ENCODE measurements at regions not wholly inside any gene's neighbourhood (a gene's known extent, or its start where the extent isn't known, plus 50 kb on each side); places are given as distances from the start of the nearest gene placed in this dataset.
A peak's percentile ranks its signal among the peaks of the same experiment; 100 is the strongest.
"Not testable (repeated sequence)": the region's sequence is repeated elsewhere in the genome, so short reads cannot be mapped to it uniquely, and the experiment has no call there.

- DNase-seq (ENCODE audit: low read depth): not testable (repeated sequence)
These were observed 71.0 kb downstream of the DAPL1 start for GRCh38 chr2:158866082-158866481.

DNA sequence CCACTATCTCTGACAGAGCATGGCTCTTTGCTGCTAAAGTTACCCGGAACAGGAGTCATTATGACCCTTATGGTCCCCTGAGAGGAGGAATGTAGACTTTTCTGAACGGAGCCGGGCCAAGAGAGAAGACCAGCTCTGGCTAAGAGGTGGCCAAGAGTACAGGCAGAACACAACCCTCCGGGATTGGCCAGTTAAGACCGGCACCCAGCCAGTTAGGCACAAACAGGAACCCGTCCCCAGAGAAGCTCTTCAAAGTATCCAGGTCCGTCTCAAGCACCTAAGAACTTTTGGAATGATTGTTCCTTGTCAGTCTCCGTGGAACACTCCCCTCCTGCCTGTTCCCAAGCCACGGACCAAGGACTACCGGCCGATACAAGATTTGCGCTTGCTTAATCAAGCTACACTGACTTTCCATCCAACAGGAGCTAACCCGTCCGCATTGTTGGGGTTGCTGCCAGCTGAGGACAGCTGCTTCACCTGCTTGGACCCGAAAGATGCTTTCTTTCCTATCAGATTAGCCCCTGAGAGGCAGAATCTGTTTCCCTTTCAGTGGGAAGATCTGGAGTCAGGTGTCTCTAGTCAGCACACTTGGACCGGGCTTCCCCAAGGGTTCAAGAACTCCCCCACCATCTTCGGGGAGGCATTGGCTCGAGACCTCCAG is 72.5 kb downstream of the DAPL1 start:
- DNase-seq (ENCODE audit: low read depth): not testable (repeated sequence)

DNA sequence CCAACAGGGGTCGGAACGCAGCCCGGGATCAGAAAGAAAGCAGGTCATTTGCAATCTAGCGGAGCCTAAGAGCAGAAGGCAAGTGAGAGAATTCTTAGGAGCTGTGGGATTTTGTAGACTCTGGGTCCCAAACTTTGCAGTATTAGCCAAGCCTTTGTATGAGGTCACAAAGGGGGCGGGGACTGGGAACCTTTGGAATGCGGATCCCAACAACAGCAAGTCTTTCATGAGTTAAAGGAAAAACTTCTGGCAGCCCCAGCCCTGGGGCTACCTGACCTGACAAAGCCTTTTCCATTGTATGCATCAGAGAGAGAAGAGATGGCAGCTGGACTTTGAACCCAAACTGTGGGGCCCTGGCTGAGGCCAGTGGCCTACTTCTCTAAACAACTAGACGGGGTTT is 73.3 kb downstream of the DAPL1 start:
- not testable (repeated sequence) for DNase-seq (ENCODE audit: low read depth)

GRCh38 chr2:158869122-158869521 is 74.0 kb downstream of the DAPL1 start:
- DNase-seq (ENCODE audit: low read depth): not testable (repeated sequence)

GRCh38 chr2:158869609-158870008 is 74.5 kb downstream of the DAPL1 start:
- not testable (repeated sequence) for DNase-seq (ENCODE audit: low read depth)

GRCh38 chr2:158878003-158878402 is 82.9 kb downstream of the DAPL1 start:
- DNase-seq (ENCODE audit: low read depth): no peak

- no peak for DNase-seq (ENCODE audit: low read depth)
These were observed 84.2 kb downstream of the DAPL1 start for GRCh38 chr2:158879229-158879903.

- DNase-seq (ENCODE audit: low read depth): no peak
These were observed 86.1 kb upstream of the TANC1 start for GRCh38 chr2:158882297-158882696.

- not testable (repeated sequence) for DNase-seq (ENCODE audit: low read depth)
These were observed 83.9 kb upstream of the TANC1 start for GRCh38 chr2:158884552-158884951.

GRCh38 chr2:158885018-158885678 is 83.3 kb upstream of the TANC1 start:
- not testable (repeated sequence) for DNase-seq (ENCODE audit: low read depth)

- DNase-seq (ENCODE audit: low read depth): not testable (repeated sequence)
These were observed 82.8 kb upstream of the TANC1 start for GRCh38 chr2:158885679-158886050.

GRCh38 chr2:158889135-158889853 is 79.1 kb upstream of the TANC1 start:
- DNase-seq (ENCODE audit: low read depth): peak; percentile 19

- peak; percentile 77 for DNase-seq (ENCODE audit: low read depth)
These were observed 78.0 kb upstream of the TANC1 start for GRCh38 chr2:158890296-158890905.

GRCh38 chr2:158893026-158893425 is 75.4 kb upstream of the TANC1 start:
- DNase-seq (ENCODE audit: low read depth): peak; percentile 36

DNA sequence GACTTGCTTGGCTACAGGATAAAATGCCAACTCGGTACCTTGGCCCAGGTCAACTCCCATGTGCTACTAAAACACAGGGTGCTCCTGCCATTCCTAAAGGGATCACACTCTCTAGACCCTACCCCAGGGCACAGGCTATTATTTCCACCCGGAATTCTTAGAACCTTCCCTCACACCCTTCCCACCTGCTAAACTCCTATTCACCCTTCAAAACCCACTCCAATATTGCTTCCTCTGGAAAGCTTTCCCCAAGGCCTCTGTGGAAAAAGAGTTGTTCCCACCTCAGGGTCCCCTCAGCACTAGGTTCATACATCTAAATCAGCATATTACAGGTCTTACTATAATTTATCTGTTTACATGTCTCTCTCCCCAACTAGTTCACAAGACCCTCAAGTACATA is 75.0 kb upstream of the TANC1 start:
- DNase-seq (ENCODE audit: low read depth): no peak

GRCh38 chr2:158894078-158894477 is 74.4 kb upstream of the TANC1 start:
- DNase-seq (ENCODE audit: low read depth): no peak

DNA sequence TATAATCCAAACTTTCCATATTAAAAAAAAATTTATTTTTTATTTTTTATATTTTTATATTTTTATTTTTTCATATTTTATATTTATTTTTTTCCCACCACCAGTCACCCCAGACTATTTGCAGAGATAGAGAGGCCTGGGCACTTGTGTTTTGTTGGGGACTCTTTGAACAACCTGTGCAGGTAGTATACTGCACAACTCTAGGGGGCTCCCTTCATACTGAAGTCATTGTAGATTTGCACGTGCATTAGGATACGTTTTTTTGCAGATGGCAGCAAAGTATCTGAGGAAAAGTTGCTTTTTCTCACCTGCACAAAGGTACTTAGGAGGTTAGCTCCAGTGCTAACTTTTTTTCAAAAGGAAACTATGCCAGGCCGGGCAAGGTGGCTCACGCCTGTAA is 73.9 kb upstream of the TANC1 start:
- no peak for DNase-seq (ENCODE audit: low read depth)

DNA sequence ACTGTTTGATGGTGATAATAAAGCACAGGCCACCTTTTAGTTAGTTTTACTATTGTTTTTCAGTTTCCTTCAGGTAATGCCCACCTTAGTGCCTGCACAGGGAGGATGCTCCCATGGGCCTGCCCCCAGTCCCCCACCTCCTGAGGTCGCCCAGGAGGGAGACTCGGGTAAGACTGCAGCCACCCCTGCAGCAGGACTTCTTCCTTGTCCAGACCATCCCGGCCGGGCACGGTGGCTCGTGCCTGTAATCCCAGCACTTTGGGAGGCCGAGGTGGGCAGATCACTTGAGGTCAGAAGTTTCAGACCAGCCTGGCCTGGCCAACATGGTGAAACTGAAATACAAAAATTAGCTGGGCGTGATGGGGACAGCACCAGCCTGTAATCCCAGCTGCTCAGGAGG is 68.1 kb upstream of the TANC1 start:
- DNase-seq (ENCODE audit: low read depth): no peak

DNA sequence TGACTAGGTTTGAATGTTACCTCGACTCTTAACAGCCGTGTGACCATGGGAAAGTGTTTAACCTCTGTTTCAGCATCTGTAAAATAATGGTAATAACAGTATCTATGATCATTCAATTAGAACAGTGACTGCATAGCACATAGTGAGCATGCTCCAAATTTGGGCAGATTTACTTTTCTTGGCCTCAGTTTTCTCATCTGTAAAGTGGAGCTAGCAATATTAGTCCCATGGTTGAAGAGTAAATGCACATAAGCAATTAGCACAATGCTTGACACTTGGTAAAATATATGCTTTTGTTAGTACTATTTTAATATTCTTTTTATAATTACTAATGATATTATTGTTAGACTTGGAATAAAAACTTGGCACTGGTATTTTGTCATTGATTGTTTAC is 66.4 kb upstream of the TANC1 start:
- no peak for DNase-seq (ENCODE audit: low read depth)

DNA sequence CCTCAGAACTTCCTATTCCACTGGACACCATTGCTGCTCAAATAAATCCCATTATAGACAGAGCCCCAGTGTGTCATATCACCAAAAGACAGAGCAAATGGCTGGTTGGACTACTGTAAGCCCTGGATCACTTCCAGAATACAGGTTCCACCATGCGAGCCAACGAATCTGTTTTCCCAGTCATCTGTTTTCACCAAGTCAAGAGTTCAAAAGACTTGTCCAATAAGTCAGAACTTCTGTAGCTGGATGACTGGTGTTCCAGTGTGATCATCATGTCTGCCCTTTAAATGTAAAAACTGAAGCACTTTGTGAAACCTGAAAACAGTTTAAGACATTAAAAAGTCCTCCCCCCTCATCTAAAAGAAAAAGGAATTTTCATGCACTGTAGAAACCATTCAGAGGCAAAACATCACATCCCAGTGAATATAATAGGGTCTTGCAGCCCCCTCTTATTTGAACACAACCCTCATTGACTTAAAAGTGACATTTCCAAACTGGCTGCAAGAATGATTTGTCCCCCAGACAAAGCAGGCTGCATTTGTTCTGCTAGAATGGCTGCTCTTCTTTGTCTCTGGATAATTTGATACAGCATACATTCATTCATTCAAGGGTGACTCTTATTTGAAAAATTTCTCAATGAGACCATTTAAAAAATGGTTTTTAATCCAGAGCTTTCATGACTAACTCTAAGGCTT is 64.6 kb upstream of the TANC1 start:
- DNase-seq (ENCODE audit: low read depth): no peak

GRCh38 chr2:158904627-158905177 is 63.7 kb upstream of the TANC1 start:
- no peak for DNase-seq (ENCODE audit: low read depth)
